NT2/D1 (cell line): ENCODE measurements at regions not wholly inside any gene's neighbourhood (a gene's known extent, or its start where the extent isn't known, plus 50 kb on each side); places are given as distances from the start of the nearest gene placed in this dataset.

Experiments
- SUZ12 ChIP-seq: IDR thresholded peaks from 2 replicates; pipeline ENCODE4 v1.6.1; 2011; ENCODE audit not compliant: insufficient read length, insufficient read depth; ENCODE audit errors: extremely low read depth
- YY1 ChIP-seq: IDR thresholded peaks from 2 replicates; pipeline ENCODE4 v1.6.1; 2011; ENCODE audit not compliant: insufficient read length, insufficient read depth

DNA sequence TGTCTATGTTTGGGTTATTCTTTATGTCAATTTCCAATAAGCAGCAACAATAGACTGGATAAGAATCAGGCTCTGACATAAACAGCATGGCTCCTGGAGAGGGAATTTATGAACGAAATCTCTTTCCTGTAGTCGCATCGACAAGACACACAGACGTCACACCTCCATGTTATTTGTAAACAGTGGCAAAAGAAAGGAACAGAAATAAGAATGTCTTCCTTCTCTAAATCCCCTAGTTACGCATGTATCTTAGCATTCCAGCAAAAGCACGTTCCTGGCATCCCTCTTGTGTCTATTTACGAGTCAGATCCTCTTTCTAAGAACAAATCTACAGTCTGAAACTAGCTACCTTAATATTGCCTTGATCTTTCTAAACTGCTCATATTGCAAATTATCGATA is 559.1 kb upstream of the JAG1 start:
- TF ChIP-seq SUZ12 (no peak), YY1 (no peak)
